ENCODE measurements at regions not wholly inside any gene's neighbourhood (a gene's known extent, or its start where the extent isn't known, plus 50 kb on each side); places are given as distances from the start of the nearest gene placed in this dataset.

DNA sequence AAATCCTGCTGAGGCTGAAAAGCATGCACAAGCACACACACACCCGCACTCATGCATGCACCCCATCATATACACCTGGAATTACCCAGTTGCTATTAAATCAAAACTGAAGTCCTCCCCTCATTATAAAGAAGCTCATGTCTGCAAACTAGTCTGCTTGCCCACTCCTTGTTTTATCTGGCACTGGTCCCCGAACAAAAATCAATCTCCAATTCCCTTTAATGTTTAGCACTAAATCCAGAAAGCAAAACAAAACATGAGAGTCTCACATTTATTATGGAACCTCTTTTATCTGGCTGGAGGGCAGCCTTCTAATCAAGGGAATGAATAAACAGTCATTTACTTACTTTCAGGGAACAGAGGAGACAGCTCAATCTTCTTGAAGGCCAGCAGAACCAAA, 1093.4 kb upstream of the FLRT2 start:
- DNase-seq (ENCODE audit: low read depth): no peak
- TF ChIP-seq, protein P1, sequence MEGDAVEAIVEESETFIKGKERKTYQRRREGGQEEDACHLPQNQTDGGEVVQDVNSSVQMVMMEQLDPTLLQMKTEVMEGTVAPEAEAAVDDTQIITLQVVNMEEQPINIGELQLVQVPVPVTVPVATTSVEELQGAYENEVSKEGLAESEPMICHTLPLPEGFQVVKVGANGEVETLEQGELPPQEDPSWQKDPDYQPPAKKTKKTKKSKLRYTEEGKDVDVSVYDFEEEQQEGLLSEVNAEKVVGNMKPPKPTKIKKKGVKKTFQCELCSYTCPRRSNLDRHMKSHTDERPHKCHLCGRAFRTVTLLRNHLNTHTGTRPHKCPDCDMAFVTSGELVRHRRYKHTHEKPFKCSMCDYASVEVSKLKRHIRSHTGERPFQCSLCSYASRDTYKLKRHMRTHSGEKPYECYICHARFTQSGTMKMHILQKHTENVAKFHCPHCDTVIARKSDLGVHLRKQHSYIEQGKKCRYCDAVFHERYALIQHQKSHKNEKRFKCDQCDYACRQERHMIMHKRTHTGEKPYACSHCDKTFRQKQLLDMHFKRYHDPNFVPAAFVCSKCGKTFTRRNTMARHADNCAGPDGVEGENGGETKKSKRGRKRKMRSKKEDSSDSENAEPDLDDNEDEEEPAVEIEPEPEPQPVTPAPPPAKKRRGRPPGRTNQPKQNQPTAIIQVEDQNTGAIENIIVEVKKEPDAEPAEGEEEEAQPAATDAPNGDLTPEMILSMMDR (IDR thresholded peaks at IDR 0.05; ENCODE audit: insufficient read depth, low read depth, low read length, missing control alignments): no peak
- no peak overlapping the region for H3K4me3 ChIP-seq (ENCODE audit: low read length)

DNA sequence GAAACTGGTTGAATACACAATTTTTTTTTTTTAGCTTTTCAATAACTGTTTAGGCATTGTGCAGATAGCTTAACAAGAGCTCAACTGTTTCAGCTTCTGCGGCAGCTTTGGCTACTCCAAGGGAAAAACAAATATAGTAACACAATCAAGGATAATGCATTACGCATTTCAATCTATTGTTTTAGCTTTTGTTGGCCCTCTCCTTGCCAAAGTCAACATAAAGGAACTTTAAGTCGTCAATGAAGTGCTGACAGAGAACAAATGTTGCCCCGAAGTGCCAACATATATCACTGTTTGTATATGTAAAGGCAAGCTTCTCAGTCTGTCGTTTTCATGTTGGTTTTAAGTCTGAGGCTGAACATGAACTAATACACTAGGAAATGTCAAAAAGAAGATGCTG, 1087.4 kb upstream of the FLRT2 start:
- no peak overlapping the region for H3K4me3 ChIP-seq (ENCODE audit: low read length)
- no peak for DNase-seq (ENCODE audit: low read depth)
- TF ChIP-seq, protein P1 (IDR thresholded peaks at IDR 0.05; ENCODE audit: insufficient read depth, low read depth, low read length, missing control alignments): no peak

DNA sequence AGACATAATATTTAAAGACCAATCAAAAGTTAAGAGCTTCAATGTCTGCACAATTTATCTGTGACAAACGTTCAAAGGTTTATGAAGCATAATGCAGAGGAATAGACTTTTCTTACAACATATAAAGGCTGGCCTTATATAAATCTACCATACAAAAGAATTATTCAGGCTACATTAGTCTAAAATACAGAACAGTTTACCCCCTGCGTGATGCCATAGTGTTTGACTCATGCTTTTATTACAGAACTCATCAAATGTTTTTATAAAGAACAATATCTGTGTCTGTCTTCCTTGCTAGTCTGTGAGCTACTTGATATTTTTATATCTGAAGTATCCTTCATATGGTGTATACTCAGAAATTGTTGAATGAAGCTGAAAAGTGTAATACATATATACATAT, 1084.5 kb upstream of the FLRT2 start:
- DNase-seq (ENCODE audit: low read depth): no peak
- TF ChIP-seq, protein P1 (IDR thresholded peaks at IDR 0.05; ENCODE audit: insufficient read depth, low read depth, low read length, missing control alignments): no peak

DNA sequence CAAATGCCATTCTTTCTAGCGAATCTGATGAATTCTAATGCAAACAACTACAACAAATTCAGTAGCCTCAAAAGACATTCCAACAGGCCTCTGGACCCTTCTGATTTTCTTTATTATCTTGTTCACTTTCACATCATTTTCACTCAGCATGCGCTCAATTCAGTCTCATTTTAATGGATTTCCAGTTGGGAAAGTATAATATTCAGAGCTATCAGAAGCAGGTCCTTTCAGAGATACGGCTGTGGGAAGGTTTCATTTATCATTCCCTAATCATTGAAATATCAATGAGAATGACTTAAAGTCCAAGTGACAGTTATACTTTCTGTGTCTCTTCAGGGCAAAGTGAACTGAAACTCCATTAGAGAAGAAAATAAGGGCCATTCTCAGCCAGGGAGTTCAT, 1083.7 kb upstream of the FLRT2 start:
- TF ChIP-seq, protein P1 (IDR thresholded peaks at IDR 0.05; ENCODE audit: insufficient read depth, low read depth, low read length, missing control alignments): no peak
- no peak for DNase-seq (ENCODE audit: low read depth)
- H3K4me3 ChIP-seq (ENCODE audit: low read length): no peak overlapping the region

More for the DNA sequence above, 1084.5 kb upstream of the FLRT2 start:
- H3K4me3 ChIP-seq (ENCODE audit: low read length): no peak overlapping the region

DNA sequence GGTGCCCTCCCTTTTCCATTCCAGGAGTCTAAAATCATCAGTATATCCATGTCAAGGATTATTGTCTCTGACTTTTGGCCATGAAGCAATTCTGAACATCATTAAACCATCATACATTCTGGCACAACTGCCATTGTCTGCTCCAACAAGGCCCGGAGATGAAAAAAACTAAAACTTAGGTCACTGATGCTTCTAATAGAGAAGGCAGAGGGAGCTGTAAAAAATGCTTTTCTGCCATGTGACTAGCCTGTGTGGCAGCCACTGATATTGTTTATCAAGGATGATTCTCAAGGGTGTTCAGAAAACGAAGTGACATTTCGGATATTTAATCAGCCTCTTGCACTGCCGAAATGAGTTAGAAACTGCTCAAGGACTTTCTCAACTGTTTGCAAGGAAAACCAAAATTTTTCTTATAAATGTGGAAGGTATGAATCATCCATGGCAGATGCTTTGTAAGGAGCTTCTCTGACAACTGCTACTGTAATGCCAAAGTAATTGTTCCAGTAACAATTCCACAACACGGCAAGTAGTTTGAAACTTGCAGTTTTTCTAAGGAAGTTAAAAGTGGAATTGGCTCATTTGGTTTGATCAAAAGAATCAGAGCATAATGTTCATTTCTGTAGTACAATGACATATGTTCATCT, 1076.5 kb upstream of the FLRT2 start:
- TF ChIP-seq, protein P1 (IDR thresholded peaks at IDR 0.05; ENCODE audit: insufficient read depth, low read depth, low read length, missing control alignments): no peak
- no peak for DNase-seq (ENCODE audit: low read depth)
- no peak overlapping the region for H3K4me3 ChIP-seq (ENCODE audit: low read length)

DNA sequence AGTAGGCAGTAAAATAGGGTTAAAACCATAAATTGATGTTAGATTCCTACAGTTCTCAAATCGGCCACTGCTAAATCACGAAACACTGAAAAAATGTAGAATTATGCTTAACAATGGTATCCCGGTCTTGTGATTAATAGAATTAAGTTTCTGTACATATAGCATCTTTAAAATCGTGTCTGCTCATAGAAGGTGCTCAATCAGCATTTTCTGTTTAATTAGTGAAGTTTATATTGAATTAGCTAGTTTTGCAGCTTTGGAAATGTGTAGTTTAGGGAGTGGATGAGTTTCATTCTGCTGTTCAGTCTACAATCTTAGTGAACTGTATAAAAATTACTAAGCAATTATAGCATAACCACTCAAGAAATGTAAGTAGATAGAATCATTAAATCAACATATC, 1075.8 kb upstream of the FLRT2 start:
- no peak for DNase-seq (ENCODE audit: low read depth)
- TF ChIP-seq, protein P1 (IDR thresholded peaks at IDR 0.05; ENCODE audit: insufficient read depth, low read depth, low read length, missing control alignments): no peak
- H3K4me3 ChIP-seq (ENCODE audit: low read length): no peak overlapping the region

DNA sequence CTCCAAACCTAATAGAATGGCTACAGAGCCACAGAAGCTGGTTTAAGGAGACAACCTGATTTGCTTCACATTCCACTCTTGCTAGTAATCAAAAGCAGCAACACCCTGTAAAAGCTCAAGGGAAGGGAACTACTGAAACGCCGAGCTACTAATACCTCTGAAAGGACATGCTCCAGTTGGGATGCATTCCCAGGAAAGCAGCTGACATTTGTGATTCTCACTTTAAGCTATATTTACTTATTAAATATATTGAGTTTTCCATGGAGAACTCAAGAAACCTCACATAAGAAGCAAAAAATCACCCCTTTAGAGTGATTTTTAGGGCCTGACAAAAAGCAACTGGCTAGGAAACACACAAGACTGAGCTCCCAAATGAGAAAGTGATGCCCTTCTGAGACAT, 1073.0 kb upstream of the FLRT2 start:
- DNase-seq (ENCODE audit: low read depth): no peak
- TF ChIP-seq, protein P1 (IDR thresholded peaks at IDR 0.05; ENCODE audit: insufficient read depth, low read depth, low read length, missing control alignments): no peak

More for the DNA sequence above, 1073.0 kb upstream of the FLRT2 start:
- no peak overlapping the region for H3K4me3 ChIP-seq (ENCODE audit: low read length)
